Spleen (tissue), 7 donors: ENCODE measurements at regions not wholly inside any gene's neighbourhood (a gene's known extent, or its start where the extent isn't known, plus 50 kb on each side); places are given as distances from the start of the nearest gene placed in this dataset.

Source experiments
- POLR2A ChIP-seq, 3 donors: fragments of 450-650 bp; IDR thresholded peaks; one replicate each; pipeline ENCODE4 v1.5.1; 2017; ENCODE audit warnings: antibody characterized with exemption in 3 of 3, mild to moderate bottlenecking in 1 of 3
- POLR2AphosphoS5 ChIP-seq, 3 donors: sonication (generic); formaldehyde crosslinking; IDR thresholded peaks; one replicate each; pipeline ENCODE4 v1.5.1; 2017; ENCODE audit warnings: antibody characterized with exemption in 3 of 3
- TF ChIP-seq, protein P1 (sequence below), 11 experiments: fragments of 200-600 bp in 7 of 11; fragments of 450-650 bp in 4 of 11; sonication (generic) in 4 of 11; IDR thresholded peaks in 8 of 11; conservative IDR thresholded peaks in 3 of 11; 1 replicate in 7 of 11; 2 replicates in 4 of 11; pipeline versions ENCODE4 v1.4.0 to v1.8.0; 2016 to 2021; ENCODE audit warnings: antibody characterized with exemption in 11 of 11, inconsistent platforms in 4 of 11, mild to moderate bottlenecking in 1 of 11
- donor health status: DM: no; HTN: no; CAD: no; lungs with moderate emphysema.
- donor health status: DM: no; HTN: no; CAD: no.
- donor health status: DM: no; HTN: no; CAD: no.

DNA sequence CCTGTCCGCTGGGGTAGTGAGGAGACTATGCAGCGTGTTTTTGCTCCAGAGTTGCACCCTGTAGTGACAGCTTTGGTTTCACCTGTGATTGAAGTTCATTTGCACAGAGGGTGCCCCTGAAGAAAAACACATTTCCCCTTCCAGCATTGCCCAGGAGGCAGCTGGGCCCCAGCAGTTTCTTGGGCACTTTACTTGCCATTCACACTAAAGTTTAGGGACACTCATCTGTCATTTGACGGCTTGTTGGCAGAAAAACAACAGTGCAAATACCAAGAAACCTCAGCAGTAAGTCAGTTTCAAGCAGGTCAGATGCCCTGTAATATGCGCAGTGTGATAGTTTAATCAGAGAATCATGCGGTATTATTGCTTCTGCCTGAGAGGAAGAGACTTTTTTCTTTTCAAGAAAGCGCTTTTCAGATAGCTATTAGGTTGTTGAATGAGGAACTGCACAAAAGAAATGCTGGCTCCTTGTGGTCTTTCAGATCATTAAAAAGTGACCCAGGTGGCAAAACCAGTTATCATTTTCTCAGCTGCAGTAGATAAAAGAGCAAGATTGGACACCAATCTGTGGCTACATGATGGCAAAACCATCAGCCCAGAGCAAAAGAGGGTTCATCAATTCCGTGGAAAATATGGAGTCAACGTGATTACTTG, 136.2 kb upstream of the PUM3 start:
- TF ChIP-seq, protein P1, sequence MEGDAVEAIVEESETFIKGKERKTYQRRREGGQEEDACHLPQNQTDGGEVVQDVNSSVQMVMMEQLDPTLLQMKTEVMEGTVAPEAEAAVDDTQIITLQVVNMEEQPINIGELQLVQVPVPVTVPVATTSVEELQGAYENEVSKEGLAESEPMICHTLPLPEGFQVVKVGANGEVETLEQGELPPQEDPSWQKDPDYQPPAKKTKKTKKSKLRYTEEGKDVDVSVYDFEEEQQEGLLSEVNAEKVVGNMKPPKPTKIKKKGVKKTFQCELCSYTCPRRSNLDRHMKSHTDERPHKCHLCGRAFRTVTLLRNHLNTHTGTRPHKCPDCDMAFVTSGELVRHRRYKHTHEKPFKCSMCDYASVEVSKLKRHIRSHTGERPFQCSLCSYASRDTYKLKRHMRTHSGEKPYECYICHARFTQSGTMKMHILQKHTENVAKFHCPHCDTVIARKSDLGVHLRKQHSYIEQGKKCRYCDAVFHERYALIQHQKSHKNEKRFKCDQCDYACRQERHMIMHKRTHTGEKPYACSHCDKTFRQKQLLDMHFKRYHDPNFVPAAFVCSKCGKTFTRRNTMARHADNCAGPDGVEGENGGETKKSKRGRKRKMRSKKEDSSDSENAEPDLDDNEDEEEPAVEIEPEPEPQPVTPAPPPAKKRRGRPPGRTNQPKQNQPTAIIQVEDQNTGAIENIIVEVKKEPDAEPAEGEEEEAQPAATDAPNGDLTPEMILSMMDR (IDR thresholded peaks at IDR 0.05 in 8 of 11, conservative IDR thresholded peaks at IDR 0.05 in 3 of 11), result no peak
- TF ChIP-seq POLR2A (IDR thresholded peaks at IDR 0.05) (no peak), POLR2AphosphoS5 (IDR thresholded peaks at IDR 0.05) (no peak)
